Epithelial cell of proximal tubule (primary cell): ENCODE measurements at regions not wholly inside any gene's neighbourhood (a gene's known extent, or its start where the extent isn't known, plus 50 kb on each side); places are given as distances from the start of the nearest gene placed in this dataset.

ENCODE experiments used
- DNase-seq: peaks from one replicate; pipeline ENCODE4 v3.0.0-alpha.2; 2011; ENCODE audit warnings: low read depth
- H3K4me3 ChIP-seq: 2 replicates; pipeline ENCODE4 v1.5.1; 2011; ENCODE audit warnings: low read depth, mild to moderate bottlenecking, low read length
- CTCF ChIP-seq: conservative IDR thresholded peaks from 2 replicates; pipeline ENCODE4 v1.5.1; 2012; ENCODE audit warnings: low read depth, mild to moderate bottlenecking, low read length

GRCh38 chr5:68046445-68046844 is 169.1 kb upstream of the PIK3R1 start:
- no peak for TF ChIP-seq CTCF
- no peak overlapping the region for H3K4me3 ChIP-seq
- peak; percentile 97 for DNase-seq

- DNase-seq: no peak
- no peak for TF ChIP-seq CTCF
- no peak overlapping the region for H3K4me3 ChIP-seq
Measured at GRCh38 chr5:68041293-68041692, 174.3 kb upstream of the PIK3R1 start.

GRCh38 chr5:68037546-68037945 is 178.0 kb upstream of the PIK3R1 start:
- DNase-seq: no peak
- no peak for TF ChIP-seq CTCF

GRCh38 chr5:68033961-68034571 is 181.5 kb upstream of the PIK3R1 start:
- no peak for DNase-seq
- H3K4me3 ChIP-seq: no peak overlapping the region
- TF ChIP-seq CTCF: no peak

More at GRCh38 chr5:68037546-68037945, 178.0 kb upstream of the PIK3R1 start:
- no peak overlapping the region for H3K4me3 ChIP-seq

- TF ChIP-seq CTCF: no peak
- no peak for DNase-seq
- no peak overlapping the region for H3K4me3 ChIP-seq
Measured at GRCh38 chr5:68033029-68033428, 182.5 kb upstream of the PIK3R1 start.

- no peak for TF ChIP-seq CTCF
- H3K4me3 ChIP-seq: no peak overlapping the region
- no peak for DNase-seq
Measured at GRCh38 chr5:68032216-68032762, 183.3 kb upstream of the PIK3R1 start.

- no peak for DNase-seq
- no peak overlapping the region for H3K4me3 ChIP-seq
- TF ChIP-seq CTCF: no peak
Measured at GRCh38 chr5:68028131-68028727, 187.3 kb upstream of the PIK3R1 start.
